Astrocyte (in vitro differentiated cells and primary cell): ENCODE measurements at regions not wholly inside any gene's neighbourhood (a gene's known extent, or its start where the extent isn't known, plus 50 kb on each side); places are given as distances from the start of the nearest gene placed in this dataset.

Experiments used
- EZH2 ChIP-seq: IDR thresholded peaks from 2 replicates; pipeline ENCODE4 v1.6.1; 2012; ENCODE audit warnings: mild to moderate bottlenecking, low read length, inconsistent platforms; ENCODE audit not compliant: insufficient read depth
- TF ChIP-seq, protein P1 (sequence below): IDR thresholded peaks from 2 replicates; pipeline ENCODE4 v1.5.1; 2011; ENCODE audit warnings: low read depth, mild to moderate bottlenecking, inconsistent platforms, low read length, moderate library complexity; ENCODE audit not compliant: insufficient read depth

DNA sequence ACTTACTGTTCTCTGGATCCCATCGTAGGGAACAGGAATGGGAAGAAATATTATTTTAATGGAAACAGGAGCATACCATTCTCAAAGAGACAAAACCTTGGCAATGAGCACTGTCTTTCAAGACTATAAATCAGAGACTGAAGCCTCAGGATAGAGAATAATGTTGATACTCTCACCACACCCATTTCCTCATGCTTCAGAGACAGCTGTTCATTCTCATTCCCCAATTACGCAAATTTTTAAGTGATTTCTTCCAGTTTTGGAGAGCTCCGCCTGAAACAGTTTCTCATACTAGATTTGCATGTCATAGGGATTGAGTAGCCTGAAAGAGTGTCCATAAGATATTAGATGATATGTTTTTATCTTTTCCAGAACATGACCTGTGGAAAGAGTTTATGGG lies 290.5 kb upstream of the RASA1 start:
- TF ChIP-seq, protein P1, sequence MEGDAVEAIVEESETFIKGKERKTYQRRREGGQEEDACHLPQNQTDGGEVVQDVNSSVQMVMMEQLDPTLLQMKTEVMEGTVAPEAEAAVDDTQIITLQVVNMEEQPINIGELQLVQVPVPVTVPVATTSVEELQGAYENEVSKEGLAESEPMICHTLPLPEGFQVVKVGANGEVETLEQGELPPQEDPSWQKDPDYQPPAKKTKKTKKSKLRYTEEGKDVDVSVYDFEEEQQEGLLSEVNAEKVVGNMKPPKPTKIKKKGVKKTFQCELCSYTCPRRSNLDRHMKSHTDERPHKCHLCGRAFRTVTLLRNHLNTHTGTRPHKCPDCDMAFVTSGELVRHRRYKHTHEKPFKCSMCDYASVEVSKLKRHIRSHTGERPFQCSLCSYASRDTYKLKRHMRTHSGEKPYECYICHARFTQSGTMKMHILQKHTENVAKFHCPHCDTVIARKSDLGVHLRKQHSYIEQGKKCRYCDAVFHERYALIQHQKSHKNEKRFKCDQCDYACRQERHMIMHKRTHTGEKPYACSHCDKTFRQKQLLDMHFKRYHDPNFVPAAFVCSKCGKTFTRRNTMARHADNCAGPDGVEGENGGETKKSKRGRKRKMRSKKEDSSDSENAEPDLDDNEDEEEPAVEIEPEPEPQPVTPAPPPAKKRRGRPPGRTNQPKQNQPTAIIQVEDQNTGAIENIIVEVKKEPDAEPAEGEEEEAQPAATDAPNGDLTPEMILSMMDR = no peak
- TF ChIP-seq EZH2 = no peak
